Skin epidermis (tissue), 12 donors: ENCODE measurements at regions not wholly inside any gene's neighbourhood (a gene's known extent, or its start where the extent isn't known, plus 50 kb on each side); places are given as distances from the start of the nearest gene placed in this dataset.
"Not testable (repeated sequence)": the region's sequence is repeated elsewhere in the genome, so short reads cannot be mapped to it uniquely, and the experiment has no call there.

Experiments
- H3K27ac ChIP-seq, 21 experiments: fragments of 200-600 bp; sonication (generic) in 11 of 21; one replicate each; pipeline ENCODE4 v1.5.0; 2020; ENCODE audit warnings: mild to moderate bottlenecking in 3 of 21, inconsistent platforms in 2 of 21, moderate library complexity in 2 of 21
- H3K4me3 ChIP-seq, 7 experiments: fragments of 200-600 bp; sonication (generic) in 2 of 7; one replicate each; pipeline ENCODE4 v1.5.0; 2020; ENCODE audit warnings: inconsistent platforms in 2 of 7, mild to moderate bottlenecking in 2 of 7, moderate library complexity in 1 of 7

DNA sequence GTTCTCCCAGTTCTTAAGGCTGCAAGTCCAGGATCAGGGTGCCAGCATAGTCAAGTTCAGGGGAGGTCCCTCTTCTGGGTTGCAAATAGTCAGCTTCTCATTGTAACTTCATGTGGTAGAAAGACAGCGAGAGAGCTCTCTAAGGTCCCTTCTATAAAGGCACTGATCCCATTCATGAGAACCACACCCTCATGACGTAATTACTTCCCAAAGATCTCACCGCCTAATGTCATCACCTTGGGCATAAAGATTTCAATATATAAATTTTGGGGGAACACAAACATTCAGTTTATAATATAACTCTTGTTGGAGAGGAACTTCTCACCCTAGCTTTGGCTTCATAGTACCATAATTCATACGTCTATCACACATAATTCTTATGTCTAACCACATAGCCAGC lies 203.9 kb upstream of the VLDLR start:
- H3K27ac ChIP-seq, result no peak overlapping the region

GRCh38 chr9:2418619-2419018 lies 203.0 kb upstream of the VLDLR start:
- H3K4me3 ChIP-seq, result no peak overlapping the region
- no peak overlapping the region for H3K27ac ChIP-seq

More for the DNA sequence above, 203.9 kb upstream of the VLDLR start:
- no peak overlapping the region for H3K4me3 ChIP-seq

DNA sequence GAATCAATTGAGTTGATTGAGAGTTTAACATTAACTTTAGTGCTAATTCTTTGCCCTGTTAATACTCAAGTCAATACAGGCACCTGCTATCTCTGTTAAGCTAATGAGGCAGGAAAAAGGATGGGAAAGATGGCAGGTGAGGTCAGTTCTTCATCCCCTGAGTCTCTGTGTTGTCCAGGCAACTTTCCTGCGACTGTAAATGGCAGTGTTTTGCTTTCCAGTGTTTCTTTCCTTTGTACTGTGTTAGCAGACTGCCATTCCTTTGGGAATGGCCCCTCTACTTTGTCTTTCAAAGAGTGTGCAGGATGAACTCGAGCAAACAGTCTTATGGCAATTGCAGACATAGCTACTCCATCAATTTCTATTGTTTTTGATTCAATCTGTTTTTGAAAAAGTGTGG lies 202.2 kb upstream of the VLDLR start:
- Histone ChIP-seq H3K27ac (no peak overlapping the region), H3K4me3 (no peak overlapping the region)

DNA sequence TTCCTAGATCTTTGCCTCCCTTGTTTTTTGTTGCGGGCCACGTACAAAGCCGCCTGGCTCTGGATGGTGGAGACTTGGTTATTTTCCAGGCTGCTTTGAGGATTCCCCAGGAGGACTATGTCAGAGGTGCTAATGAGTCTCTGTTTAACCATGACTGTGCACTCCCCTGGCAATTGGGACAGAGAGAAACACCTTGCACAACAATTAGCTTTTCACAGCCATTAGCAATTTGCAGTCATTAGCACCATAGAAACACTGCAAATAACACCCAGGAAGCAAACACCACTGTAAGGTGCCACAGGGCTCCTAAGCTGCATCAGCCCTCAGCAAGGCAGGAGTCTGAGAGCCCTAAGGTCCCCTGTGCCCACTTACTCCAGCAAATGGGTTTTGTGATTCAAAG lies 201.0 kb upstream of the VLDLR start:
- H3K27ac ChIP-seq, result no peak overlapping the region
- H3K4me3 ChIP-seq, result no peak overlapping the region

DNA sequence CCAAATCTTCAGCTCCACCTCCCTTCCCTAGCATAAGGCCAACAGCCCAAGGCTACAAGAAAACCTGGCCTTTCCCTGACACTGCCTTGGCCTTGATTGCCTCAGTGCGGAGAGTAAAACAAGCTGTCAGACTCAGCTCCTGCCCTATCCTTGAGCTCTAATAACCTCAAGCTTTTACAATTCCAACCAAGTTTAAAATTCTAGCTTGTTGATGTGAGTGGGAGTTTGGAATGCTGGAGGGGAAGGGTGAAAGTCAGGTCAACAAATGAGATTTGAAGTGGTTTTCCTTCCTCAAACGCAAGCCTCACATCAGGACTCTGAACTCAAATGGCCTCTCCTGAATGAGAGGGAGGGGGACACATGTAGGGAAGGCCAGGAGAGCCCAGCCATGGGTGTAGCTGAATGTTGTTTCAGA lies 197.0 kb upstream of the VLDLR start:
- Histone ChIP-seq H3K27ac (no peak overlapping the region), H3K4me3 (no peak overlapping the region)

- no peak overlapping the region for H3K27ac ChIP-seq
These were observed 195.9 kb upstream of the VLDLR start for GRCh38 chr9:2425676-2426075.

DNA sequence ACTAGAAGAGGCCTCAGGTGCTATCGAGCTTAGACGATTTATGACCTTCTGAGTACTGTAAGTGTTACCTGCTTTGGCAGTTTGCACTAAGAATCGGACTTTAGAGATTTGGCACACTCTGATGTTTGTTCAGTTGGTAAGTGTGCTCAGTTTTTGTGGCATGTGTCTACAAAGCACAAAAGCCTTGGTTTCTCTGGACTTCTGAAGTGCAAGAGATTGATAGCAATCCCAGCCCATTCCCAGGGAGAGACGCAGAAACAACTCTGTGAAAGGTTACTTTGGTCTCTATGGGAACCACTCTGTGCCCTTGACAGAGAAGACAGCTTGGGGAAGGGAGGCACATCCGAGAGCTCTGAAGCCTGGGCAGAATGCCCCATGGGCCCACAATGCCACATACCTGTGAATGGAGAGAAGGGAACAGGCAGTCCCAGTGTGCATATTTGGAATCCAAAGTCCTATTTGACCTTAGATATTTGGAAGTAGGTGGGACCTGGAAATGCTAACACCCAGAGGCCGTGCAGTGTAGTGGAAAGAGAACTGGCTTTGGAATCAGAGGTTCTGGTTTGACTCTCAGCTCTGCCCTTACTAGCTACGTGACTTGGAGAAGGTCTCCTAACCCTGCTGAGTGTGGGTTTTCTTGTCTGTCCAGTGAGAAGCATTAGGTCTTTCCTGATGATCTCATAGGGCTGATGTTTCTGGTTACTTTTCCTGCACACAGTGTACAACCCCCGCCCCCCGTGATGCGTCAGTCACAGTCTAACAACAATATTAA lies 194.3 kb upstream of the VLDLR start:
- H3K4me3 ChIP-seq, result no peak overlapping the region
- no peak overlapping the region for H3K27ac ChIP-seq

More at GRCh38 chr9:2425676-2426075, 195.9 kb upstream of the VLDLR start:
- no peak overlapping the region for H3K4me3 ChIP-seq

DNA sequence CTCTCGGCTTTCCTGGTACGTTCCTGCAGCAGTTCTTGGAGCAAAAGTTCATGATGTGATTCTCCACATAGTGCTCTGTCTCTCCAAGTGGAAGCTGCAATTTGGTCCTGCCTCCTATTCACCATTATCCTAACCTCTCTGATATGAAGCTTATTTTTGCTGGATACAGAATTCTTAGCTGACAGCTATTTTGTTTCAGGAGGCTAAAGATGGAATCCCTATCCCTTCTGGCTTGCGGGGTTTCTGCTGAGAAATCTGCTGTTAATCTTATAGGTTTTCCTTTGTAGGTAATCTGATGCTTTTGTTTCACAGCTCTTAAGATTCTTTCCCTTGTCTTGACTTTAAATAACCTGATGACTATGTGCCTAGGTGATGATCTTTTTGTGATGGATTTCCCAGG lies 181.6 kb upstream of the VLDLR start:
- Histone ChIP-seq H3K27ac (no peak overlapping the region), H3K4me3 (no peak overlapping the region)

DNA sequence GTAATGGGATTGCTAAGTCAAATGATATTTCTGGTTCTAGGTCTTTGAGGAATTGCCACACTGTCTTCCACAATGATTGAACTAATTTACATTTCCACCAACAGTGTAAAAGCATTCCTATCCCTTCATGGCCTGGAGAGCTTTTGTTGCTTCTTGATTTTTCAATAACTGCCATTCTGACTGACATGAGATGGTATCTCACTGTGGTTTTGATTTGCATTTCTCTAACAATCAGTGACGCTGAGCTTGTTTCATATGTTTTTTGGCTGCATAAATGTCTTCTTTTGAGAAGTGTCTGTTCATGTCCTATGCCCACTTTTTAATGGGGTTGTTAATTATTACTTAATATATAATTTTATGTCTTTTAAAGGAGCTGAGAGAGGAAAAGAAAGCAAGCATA lies 177.7 kb upstream of the VLDLR start:
- not testable (repeated sequence) for H3K27ac ChIP-seq, H3K4me3 ChIP-seq

DNA sequence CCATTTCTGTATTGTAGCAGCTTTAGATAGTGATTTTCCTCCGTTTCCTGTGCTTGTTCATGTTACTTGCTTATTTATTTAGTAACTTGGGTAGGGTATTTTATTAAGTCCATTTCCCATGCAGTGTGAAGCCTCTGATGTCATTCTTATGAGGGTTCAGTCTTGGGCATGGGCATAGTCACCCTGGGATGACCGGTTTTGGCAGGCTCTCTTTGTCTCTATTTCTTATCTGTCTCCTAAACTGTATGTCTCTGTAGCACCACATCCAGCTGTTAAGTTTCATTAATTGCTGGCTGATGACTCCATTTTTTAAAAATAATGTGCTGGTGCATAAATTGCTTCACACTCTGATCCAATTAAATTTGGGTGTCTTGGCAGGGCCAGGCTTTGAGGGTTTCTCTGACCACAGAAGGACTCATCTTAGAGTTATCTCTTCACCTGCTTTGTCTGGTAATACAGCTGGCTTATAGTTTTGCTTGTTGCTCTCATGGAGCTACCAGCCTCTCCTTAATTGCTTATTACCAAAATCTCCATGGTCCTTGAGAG lies 173.3 kb upstream of the VLDLR start:
- Histone ChIP-seq H3K27ac (no peak overlapping the region), H3K4me3 (no peak overlapping the region)

DNA sequence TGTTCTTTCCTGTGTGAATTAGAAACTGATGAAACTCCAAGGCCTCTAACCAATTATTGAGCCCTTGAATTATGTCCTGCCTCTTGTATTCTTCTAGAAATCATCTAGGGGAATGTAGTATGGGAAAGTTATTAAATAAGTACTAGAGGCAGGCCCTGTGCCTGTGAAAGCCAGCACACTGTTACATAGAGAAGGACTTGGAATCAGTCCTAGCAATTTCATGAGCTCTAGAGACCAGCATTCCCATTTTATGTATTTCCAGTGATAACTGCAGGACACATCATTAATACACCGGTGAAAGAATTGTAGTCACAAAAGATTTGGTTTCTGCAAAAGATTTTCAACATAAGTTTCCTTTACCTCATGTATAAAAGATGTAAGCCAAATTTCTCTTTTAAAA lies 168.5 kb upstream of the VLDLR start:
- H3K4me3 ChIP-seq, result no peak overlapping the region
- H3K27ac ChIP-seq, result no peak overlapping the region

GRCh38 chr9:2453701-2454100 lies 167.9 kb upstream of the VLDLR start:
- Histone ChIP-seq H3K27ac (no peak overlapping the region), H3K4me3 (no peak overlapping the region)

- Histone ChIP-seq H3K4me3 (no peak overlapping the region), H3K27ac (no peak overlapping the region)
These were observed 161.8 kb upstream of the VLDLR start for GRCh38 chr9:2459756-2460155.

- H3K4me3 ChIP-seq, result no peak overlapping the region
- no peak overlapping the region for H3K27ac ChIP-seq
These were observed 159.7 kb upstream of the VLDLR start for GRCh38 chr9:2461892-2462291.

DNA sequence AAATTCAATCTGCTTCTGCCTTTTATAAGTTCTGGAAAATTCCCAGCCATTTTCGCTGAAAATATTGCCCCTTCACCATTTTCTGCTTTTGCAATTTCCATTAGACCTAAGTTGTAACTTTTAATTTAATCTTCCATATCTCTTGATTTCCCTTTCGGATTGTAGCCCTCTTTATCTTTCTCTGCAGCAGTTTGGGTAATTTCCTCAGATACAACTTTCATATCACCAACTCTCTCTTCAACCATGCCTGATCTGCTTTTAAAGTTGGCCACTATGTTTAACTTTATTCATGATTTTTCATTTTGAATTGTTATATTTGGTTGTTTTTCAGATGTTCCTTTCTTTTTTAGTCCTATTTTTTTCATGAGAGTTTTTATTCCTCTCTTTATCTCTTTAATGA lies 157.0 kb upstream of the VLDLR start:
- H3K27ac ChIP-seq, result no peak overlapping the region
- H3K4me3 ChIP-seq, result no peak overlapping the region

GRCh38 chr9:2465516-2465915 lies 156.1 kb upstream of the VLDLR start:
- H3K4me3 ChIP-seq, result no peak overlapping the region
- H3K27ac ChIP-seq, result no peak overlapping the region

GRCh38 chr9:2465921-2466460 lies 155.6 kb upstream of the VLDLR start:
- H3K27ac ChIP-seq, result peak overlapping the region in 1 of 21 experiments; percentile 22
- H3K4me3 ChIP-seq, result no peak overlapping the region

DNA sequence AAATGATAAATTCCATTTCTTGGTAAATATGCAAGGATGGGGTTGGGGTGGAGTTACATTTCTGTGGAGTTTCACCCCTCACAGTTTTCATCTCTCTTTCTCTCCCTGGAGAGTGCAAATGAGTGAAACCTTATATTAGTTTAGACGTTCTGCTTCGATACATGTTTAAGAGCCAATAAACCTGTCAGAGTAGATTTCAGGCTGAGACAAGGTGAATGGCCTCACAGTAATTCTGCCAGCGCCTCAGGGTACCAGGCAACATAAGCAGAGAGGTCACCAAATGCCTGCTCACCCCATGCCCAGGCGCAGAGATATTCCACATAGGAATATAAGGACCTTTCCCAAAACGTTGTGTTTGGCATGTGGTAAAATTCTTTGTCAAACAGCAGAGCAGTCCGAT lies 154.9 kb upstream of the VLDLR start:
- no peak overlapping the region for H3K4me3 ChIP-seq
- peak overlapping the region in 1 of 21 experiments; percentile 22 for H3K27ac ChIP-seq

GRCh38 chr9:2469681-2470221 lies 151.8 kb upstream of the VLDLR start:
- H3K4me3 ChIP-seq, result no peak overlapping the region
- no peak overlapping the region for H3K27ac ChIP-seq

DNA sequence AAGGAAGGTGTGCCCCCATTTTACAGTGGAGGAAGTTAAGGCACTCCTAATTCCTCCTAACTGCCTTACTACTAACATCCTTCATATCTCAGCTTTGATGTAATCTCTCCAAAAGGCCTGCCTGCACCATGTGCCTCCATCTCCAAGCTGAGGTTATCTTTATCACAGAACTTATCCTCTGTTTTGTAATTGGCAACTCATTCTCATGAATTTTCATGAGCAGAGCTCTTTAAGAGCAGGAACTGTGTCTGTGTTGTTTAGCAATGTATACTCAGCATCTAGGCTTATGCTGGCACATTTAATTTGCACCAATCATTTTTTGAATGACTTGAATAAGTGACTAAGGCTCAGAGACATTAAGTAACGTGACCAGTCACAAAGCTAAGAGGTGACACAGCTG lies 147.9 kb upstream of the VLDLR start:
- Histone ChIP-seq H3K4me3 (no peak overlapping the region), H3K27ac (no peak overlapping the region)

DNA sequence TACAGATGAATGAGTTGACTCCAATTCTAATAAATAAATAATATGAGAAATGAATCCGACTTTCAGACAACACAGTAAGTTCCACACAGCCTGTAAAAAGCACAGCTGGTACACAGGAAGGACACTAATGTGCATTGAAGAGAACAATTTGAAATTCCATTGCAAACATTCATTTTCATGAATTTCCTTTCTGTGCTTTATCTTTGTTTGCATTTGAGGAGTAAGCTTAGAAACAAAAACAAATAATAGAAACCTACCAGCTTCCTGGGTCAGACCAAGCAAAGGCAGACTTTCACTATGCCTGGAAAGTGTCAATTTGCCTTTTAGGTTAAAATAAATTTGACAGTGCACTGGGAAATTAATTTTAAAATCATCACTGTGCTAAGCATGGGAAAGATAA lies 143.8 kb upstream of the VLDLR start:
- Histone ChIP-seq H3K4me3 (no peak overlapping the region), H3K27ac (no peak overlapping the region)
